ENCODE measurements at regions not wholly inside any gene's neighbourhood (a gene's known extent, or its start where the extent isn't known, plus 50 kb on each side); places are given as distances from the start of the nearest gene placed in this dataset.
"Not testable (repeated sequence)": the region's sequence is repeated elsewhere in the genome, so short reads cannot be mapped to it uniquely, and the experiment has no call there.

DNA sequence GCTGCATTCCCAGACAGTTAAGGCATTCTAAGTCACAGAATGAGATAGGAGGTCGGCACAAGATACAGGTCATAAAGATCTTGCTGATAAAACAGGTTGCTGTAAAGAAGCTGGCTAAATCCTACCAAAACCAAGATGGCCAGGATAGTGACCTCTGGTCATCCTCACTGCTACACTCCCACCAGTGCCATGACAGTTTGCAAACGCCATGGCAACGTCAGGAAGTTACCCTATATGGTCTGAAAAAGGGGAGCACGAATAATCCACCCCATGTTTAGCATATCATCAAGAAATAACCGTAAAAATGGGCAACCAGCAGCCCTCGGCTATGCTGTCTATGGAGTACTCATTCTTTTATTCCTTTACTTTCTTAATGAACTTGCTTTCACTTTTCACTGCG lies 89.9 kb upstream of the TACR1 start:
- TF ChIP-seq, protein P1, sequence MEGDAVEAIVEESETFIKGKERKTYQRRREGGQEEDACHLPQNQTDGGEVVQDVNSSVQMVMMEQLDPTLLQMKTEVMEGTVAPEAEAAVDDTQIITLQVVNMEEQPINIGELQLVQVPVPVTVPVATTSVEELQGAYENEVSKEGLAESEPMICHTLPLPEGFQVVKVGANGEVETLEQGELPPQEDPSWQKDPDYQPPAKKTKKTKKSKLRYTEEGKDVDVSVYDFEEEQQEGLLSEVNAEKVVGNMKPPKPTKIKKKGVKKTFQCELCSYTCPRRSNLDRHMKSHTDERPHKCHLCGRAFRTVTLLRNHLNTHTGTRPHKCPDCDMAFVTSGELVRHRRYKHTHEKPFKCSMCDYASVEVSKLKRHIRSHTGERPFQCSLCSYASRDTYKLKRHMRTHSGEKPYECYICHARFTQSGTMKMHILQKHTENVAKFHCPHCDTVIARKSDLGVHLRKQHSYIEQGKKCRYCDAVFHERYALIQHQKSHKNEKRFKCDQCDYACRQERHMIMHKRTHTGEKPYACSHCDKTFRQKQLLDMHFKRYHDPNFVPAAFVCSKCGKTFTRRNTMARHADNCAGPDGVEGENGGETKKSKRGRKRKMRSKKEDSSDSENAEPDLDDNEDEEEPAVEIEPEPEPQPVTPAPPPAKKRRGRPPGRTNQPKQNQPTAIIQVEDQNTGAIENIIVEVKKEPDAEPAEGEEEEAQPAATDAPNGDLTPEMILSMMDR (conservative IDR thresholded peaks at IDR 0.05; ENCODE audit: low read depth, low read length) = not testable (repeated sequence)
- TF ChIP-seq EZH2 (IDR thresholded peaks at IDR 0.05; ENCODE audit: low read length, unreplicated experiment); EZH2phosphoT487 (IDR thresholded peaks at IDR 0.05; ENCODE audit: borderline replicate concordance, low read length): not testable (repeated sequence)
